H9 (cell line): ENCODE measurements at regions not wholly inside any gene's neighbourhood (a gene's known extent, or its start where the extent isn't known, plus 50 kb on each side); places are given as distances from the start of the nearest gene placed in this dataset.

Experiments used
- DNase-seq: peaks from one replicate; pipeline ENCODE4 v3.0.0-alpha.2; 2017
- H2AFZ ChIP-seq: one replicate; pipeline ENCODE4 v1.6.1; 2013; ENCODE audit warnings: mild to moderate bottlenecking, low read length, control low read depth, moderate library complexity
- H2AK5ac ChIP-seq: 2 replicates; pipeline ENCODE4 v1.6.1; 2013; ENCODE audit warnings: low read length, control low read depth, mixed read lengths; ENCODE audit not compliant: insufficient read length
- H2BK120ac ChIP-seq: one replicate; pipeline ENCODE4 v1.6.1; 2013; ENCODE audit warnings: low read depth, mild to moderate bottlenecking, low read length, control low read depth, inconsistent platforms; ENCODE audit not compliant: poor library complexity, severe bottlenecking
- H2BK12ac ChIP-seq: 2 replicates; pipeline ENCODE4 v1.6.1; 2013; ENCODE audit warnings: low read length, control low read depth, mixed read lengths, low read depth; ENCODE audit not compliant: insufficient read length
- H2BK15ac ChIP-seq: 2 replicates; pipeline ENCODE4 v1.6.1; 2013; ENCODE audit warnings: low read depth, low read length, control low read depth
- H2BK20ac ChIP-seq: one replicate; pipeline ENCODE4 v1.6.1; 2013; ENCODE audit warnings: low read depth, mild to moderate bottlenecking, low read length, control low read depth, inconsistent platforms; ENCODE audit not compliant: poor library complexity, severe bottlenecking
- H2BK5ac ChIP-seq: 2 replicates; pipeline ENCODE4 v1.6.1; 2013; ENCODE audit warnings: low read length, control low read depth, mixed read lengths; ENCODE audit not compliant: insufficient read length
- H3K14ac ChIP-seq: 2 replicates; pipeline ENCODE4 v1.6.1; 2013; ENCODE audit warnings: low read length, control low read depth; ENCODE audit not compliant: insufficient read depth
- H3K18ac ChIP-seq: 2 replicates; pipeline ENCODE4 v1.6.1; 2013; ENCODE audit warnings: low read depth, mild to moderate bottlenecking, mixed read lengths, low read length, control low read depth; ENCODE audit not compliant: insufficient read length
- H3K23ac ChIP-seq: 2 replicates; pipeline ENCODE4 v1.6.1; 2013; ENCODE audit warnings: low read length, control low read depth, mixed read lengths, low read depth; ENCODE audit not compliant: insufficient read length
- H3K23me2 ChIP-seq: 2 replicates; pipeline ENCODE4 v1.6.1; 2013; ENCODE audit warnings: low read depth, mild to moderate bottlenecking, mixed read lengths, low read length, control low read depth; ENCODE audit not compliant: insufficient read length, poor library complexity, severe bottlenecking
- H3K27ac ChIP-seq: 2 replicates; pipeline ENCODE4 v1.5.1; 2013; ENCODE audit warnings: low read length, control low read depth, mixed read lengths, low read depth; ENCODE audit not compliant: insufficient read length
- H3K27me3 ChIP-seq: 2 replicates; pipeline ENCODE4 v1.6.1; 2013; ENCODE audit warnings: low read length, control low read depth, inconsistent platforms; ENCODE audit not compliant: insufficient read depth
- H3K4ac ChIP-seq: 2 replicates; pipeline ENCODE4 v1.6.1; 2013; ENCODE audit warnings: low read depth, mild to moderate bottlenecking, control low read depth, inconsistent platforms, low read length, moderate library complexity
- H3K4me1 ChIP-seq: 2 replicates; pipeline ENCODE4 v1.6.1; 2013; ENCODE audit warnings: low read length, control low read depth, inconsistent platforms; ENCODE audit not compliant: insufficient read depth
- H3K4me2 ChIP-seq: 2 replicates; pipeline ENCODE4 v1.6.1; 2013; ENCODE audit warnings: low read length, control low read depth, mixed read lengths; ENCODE audit not compliant: insufficient read length, insufficient read depth
- H3K56ac ChIP-seq: 2 replicates; pipeline ENCODE4 v1.6.1; 2013; ENCODE audit warnings: low read depth, mild to moderate bottlenecking, mixed read lengths, low read length, control low read depth; ENCODE audit not compliant: insufficient read length
- H3K79me1 ChIP-seq: 2 replicates; pipeline ENCODE4 v1.6.1; 2013; ENCODE audit warnings: low read depth, mild to moderate bottlenecking, moderate library complexity, low read length, control low read depth, inconsistent platforms; ENCODE audit not compliant: insufficient read depth, poor library complexity, severe bottlenecking
- H3K79me2 ChIP-seq: 2 replicates; pipeline ENCODE4 v1.6.1; 2013; ENCODE audit warnings: low read length, control low read depth, inconsistent platforms; ENCODE audit not compliant: insufficient read depth
- H3K9ac ChIP-seq: 2 replicates; pipeline ENCODE4 v1.6.1; 2013; ENCODE audit warnings: low read length, control low read depth, mixed read lengths; ENCODE audit not compliant: insufficient read length; ENCODE audit errors: extremely low read depth
- H3K9me3 ChIP-seq: one replicate; pipeline ENCODE4 v1.6.1; 2013; ENCODE audit warnings: low read depth, low read length, inconsistent platforms; ENCODE audit not compliant: control insufficient read depth
- H3T11ph ChIP-seq: one replicate; pipeline ENCODE4 v1.6.1; 2013; ENCODE audit warnings: mild to moderate bottlenecking, low read length, control low read depth, inconsistent platforms
- H4K20me1 ChIP-seq: one replicate; pipeline ENCODE4 v1.6.1; 2013; ENCODE audit not compliant: control insufficient read depth, insufficient read length, insufficient read depth
- H4K5ac ChIP-seq: 2 replicates; pipeline ENCODE4 v1.6.1; 2013; ENCODE audit warnings: low read depth, mild to moderate bottlenecking, mixed read lengths, low read length, control low read depth; ENCODE audit not compliant: insufficient read length
- H4K8ac ChIP-seq: replicated peaks from 2 replicates; pipeline ENCODE4 v1.6.1; 2013; ENCODE audit warnings: low read length, control low read depth, mixed read lengths, low read depth; ENCODE audit not compliant: insufficient read length
- H4K91ac ChIP-seq: 2 replicates; pipeline ENCODE4 v1.6.1; 2013; ENCODE audit warnings: low read depth, mild to moderate bottlenecking, moderate library complexity, mixed read lengths, low read length, control low read depth; ENCODE audit not compliant: insufficient read length
- H3K27ac Mint-ChIP-seq, 3 experiments: 2 replicates in 2 of 3; 3 replicates in 1 of 3; pipeline ENCODE4 v1.8.0; 2020 to 2021; ENCODE audit warnings: mixed read lengths in 3 of 3, mild to moderate bottlenecking in 1 of 3, moderate library complexity in 1 of 3
- H3K27me3 Mint-ChIP-seq: 2 replicates; pipeline ENCODE4 v1.8.0; 2021; ENCODE audit warnings: low read depth, mild to moderate bottlenecking, moderate library complexity, mixed read lengths
- H3K36me3 Mint-ChIP-seq, 3 experiments: 2 replicates in 2 of 3; 3 replicates in 1 of 3; pipeline ENCODE4 v1.8.0; 2020 to 2021; ENCODE audit warnings: low read depth in 3 of 3, mixed read lengths in 3 of 3; ENCODE audit not compliant: insufficient read depth in 1 of 3
- H3K4me1 Mint-ChIP-seq, 2 experiments: 2 replicates each; pipeline ENCODE4 v1.8.0; 2020; ENCODE audit warnings: mixed read lengths in 2 of 2
- H3K4me3 Mint-ChIP-seq, 2 experiments: 2 replicates in 1 of 2; 3 replicates in 1 of 2; pipeline ENCODE4 v1.8.0; 2020 to 2021; ENCODE audit warnings: mild to moderate bottlenecking in 2 of 2, mixed read lengths in 2 of 2, moderate library complexity in 1 of 2
- H3K9me3 Mint-ChIP-seq, 2 experiments: 2 replicates in 1 of 2; 3 replicates in 1 of 2; pipeline ENCODE4 v1.8.0; 2020; ENCODE audit warnings: mild to moderate bottlenecking in 2 of 2, mixed read lengths in 2 of 2, moderate library complexity in 1 of 2
- WGBS: extraction: QIAGEN DNeasy Blood & Tissue Kit; methylation state at CpG from one replicate; pipeline ENCODE4 v1.1.7; 2013; ENCODE audit warnings: missing lambda C conversion rate, low lambda C conversion rate, mixed read lengths; ENCODE audit not compliant: insufficient read length; ENCODE audit errors: extremely low coverage; 5-methylcytosine and 5-hydroxymethylcytosine counted together
- TF ChIP-seq, protein P1 (sequence below): fragments of 200-600 bp; sonication (generic); conservative IDR thresholded peaks from 3 replicates; pipeline ENCODE4 v1.8.0; 2021; ENCODE audit warnings: antibody characterized with exemption, mild to moderate bottlenecking

DNA sequence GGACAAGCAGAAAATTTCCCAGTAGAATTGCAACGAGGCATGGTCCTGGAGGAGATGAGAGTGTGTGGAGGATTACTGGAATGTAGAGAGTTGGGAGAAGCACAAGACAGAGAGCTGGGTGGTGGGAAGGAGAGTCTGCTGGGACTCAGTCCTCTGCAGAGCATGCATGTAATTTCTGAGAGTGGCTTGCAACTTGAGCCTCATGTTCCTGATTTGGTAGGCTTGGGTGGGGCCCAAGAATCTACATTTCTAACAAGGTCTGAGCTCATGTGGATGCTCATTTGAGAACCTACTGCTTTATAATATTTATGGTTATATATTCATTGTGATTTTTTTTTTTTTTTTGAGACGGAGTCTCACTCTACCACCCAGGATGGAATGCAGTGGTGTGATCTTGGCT lies 317.9 kb upstream of the COBL start:
- H3K27me3 ChIP-seq, result no peaks in the 10 kb centered on the region
- no peak overlapping the region for H4K8ac ChIP-seq

More for the DNA sequence above, 317.9 kb upstream of the COBL start:
- Histone ChIP-seq H2AK5ac (no peak overlapping the region), H3K4me1 (no peaks in the 10 kb centered on the region; the same call in 1 of the 2 replicates), H2AFZ (no peak overlapping the region), H3K14ac (no peak overlapping the region), H3K27ac (no peak overlapping the region), H3K56ac (no peak overlapping the region), H3K9me3 (no peaks in the 10 kb centered on the region), H2BK12ac (no peak overlapping the region), H4K91ac (no peak overlapping the region), H3K18ac (no peak overlapping the region), H3K4ac (no peak overlapping the region), H4K20me1 (no peaks in the 10 kb centered on the region), H3K23ac (no peak overlapping the region), H3K79me2 (no peaks in the 10 kb centered on the region), H3K79me1 (no peaks in the 10 kb centered on the region), H2BK5ac (no peak overlapping the region), H3K4me2 (no peak overlapping the region), H2BK15ac (no peak overlapping the region), H3T11ph (no peak overlapping the region), H4K5ac (no peak overlapping the region), H3K23me2 (no peaks in the 10 kb centered on the region), H2BK120ac (no peak overlapping the region), H3K9ac (no peak overlapping the region), H2BK20ac (no peak overlapping the region)
- peaks cover 2 to 5% of the 10 kb centered on the region in 2 experiments; a peak in 4 of 5 replicates for H3K9me3 Mint-ChIP-seq
- H3K4me3 Mint-ChIP-seq, result no peak overlapping the region
- H3K27me3 Mint-ChIP-seq, result no peaks in the 10 kb centered on the region
- H3K36me3 Mint-ChIP-seq, result peaks cover 0 to 3% (median 2%) of the 10 kb centered on the region in 3 experiments; a peak in 3 of 7 replicates
- DNase-seq, result no peak
- TF ChIP-seq, protein P1, sequence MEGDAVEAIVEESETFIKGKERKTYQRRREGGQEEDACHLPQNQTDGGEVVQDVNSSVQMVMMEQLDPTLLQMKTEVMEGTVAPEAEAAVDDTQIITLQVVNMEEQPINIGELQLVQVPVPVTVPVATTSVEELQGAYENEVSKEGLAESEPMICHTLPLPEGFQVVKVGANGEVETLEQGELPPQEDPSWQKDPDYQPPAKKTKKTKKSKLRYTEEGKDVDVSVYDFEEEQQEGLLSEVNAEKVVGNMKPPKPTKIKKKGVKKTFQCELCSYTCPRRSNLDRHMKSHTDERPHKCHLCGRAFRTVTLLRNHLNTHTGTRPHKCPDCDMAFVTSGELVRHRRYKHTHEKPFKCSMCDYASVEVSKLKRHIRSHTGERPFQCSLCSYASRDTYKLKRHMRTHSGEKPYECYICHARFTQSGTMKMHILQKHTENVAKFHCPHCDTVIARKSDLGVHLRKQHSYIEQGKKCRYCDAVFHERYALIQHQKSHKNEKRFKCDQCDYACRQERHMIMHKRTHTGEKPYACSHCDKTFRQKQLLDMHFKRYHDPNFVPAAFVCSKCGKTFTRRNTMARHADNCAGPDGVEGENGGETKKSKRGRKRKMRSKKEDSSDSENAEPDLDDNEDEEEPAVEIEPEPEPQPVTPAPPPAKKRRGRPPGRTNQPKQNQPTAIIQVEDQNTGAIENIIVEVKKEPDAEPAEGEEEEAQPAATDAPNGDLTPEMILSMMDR, result no peak
- peak overlapping the region in 1 of 3 experiments; percentile 61; a peak in 1 of 7 replicates for H3K27ac Mint-ChIP-seq
- H3K4me1 Mint-ChIP-seq, result peaks cover 22 to 36% of the 10 kb centered on the region in 2 experiments
- no CpG with 5 or more reads among the region's 2 CpGs for WGBS
